GM04504 (cell line): ENCODE measurements at regions not wholly inside any gene's neighbourhood (a gene's known extent, or its start where the extent isn't known, plus 50 kb on each side); places are given as distances from the start of the nearest gene placed in this dataset.
"Not testable (repeated sequence)": the region's sequence is repeated elsewhere in the genome, so short reads cannot be mapped to it uniquely, and the experiment has no call there.

Experiments used
- DNase-seq: peaks from one replicate; pipeline ENCODE4 v3.0.0-alpha.2; 2012; ENCODE audit warnings: low read depth

DNA sequence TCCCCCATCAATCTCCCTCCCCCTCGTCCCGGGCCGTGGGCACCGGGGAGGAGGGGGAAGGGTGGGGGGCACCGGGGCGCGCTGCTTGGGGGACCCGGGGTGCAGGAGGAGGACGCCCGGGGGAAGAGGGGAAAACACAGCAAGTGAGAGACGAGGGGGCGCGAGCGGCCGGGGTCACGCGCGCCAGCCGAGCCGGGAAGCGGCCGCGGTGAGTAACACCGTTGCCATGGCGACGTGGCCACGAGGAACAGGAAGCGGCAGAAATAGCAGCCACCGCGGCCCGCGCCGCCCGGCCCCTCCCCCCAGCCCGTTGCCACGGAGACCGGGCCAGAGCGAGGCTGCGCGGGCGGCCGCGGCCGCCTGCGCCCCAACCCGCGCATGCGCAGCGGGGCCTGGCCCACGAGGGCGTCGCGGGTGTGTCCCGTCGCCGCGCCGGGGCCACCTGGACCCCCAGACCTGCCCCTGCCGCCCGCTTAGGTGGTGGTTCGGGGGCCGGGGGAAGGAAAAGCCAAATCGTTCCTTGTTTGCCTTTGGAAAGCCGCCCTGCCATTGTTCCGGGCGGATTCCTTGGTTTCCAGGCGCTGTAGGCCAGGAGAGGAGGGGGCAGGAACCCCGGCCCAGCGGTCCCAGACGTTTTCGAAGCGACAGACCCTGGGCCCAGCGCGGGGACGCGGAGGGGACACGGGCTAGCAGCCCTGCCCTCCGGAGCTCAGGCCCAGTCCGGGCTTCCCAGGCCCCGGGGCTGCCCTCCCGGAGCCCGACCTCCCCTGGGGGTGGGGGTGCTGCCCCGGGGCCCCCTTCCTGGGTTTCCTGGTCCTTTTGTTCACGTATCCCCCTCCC lies 207.1 kb downstream of the C9orf50 start:
- DNase-seq = peak; percentile 95

GRCh38 chr9:129412814-129413536 lies 207.9 kb downstream of the C9orf50 start:
- DNase-seq = peak; percentile 64

GRCh38 chr9:129412176-129412813 lies 208.6 kb downstream of the C9orf50 start:
- DNase-seq = not testable (repeated sequence)

DNA sequence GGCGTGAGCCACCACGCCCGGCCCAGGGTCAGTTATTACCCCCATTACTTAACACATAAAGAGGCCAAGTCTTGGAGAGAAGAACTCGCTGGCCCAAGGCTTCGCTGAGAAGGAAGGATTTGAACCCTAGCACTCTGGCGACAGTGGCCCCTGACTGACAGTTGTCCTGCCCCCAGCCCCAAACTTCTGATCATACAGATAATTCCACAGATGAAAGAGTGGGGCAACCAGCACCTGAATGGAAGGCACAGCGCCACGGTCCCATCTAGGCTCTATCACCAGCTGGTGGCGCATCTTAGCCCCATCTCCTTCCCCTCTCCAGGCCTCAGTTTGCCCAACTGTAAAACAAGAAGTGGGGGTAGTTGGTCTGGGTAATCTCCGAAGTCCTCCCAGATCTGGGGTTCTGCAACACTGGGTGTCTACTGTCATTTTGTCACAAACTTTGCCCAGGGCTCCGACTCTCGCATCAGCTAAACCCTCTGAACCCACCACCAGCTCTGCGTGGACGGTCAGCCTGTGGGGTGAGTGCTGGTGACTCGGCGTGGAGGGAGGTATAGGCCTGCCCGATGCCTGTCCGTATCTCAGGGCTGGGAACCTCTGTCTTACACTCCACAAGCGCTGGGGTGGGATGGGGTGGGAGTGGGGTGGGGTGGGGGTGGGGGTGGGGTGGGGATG lies 209.3 kb downstream of the C9orf50 start:
- DNase-seq = no peak

DNA sequence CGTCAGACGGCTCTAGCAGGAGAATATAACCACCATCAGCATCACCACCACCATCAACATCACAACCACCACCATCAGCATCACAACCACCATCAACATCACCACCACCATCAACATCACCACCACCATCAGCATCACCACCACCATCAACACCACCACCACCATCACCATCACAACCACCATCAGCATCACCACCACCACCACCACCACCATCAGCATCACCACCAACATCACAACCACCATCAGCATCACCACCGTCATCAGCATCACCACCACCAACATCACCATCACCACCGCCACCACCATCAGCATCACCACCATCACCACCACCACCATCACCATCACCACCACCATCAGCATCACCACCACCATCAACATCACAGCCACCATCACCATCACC lies 210.7 kb downstream of the C9orf50 start:
- no peak for DNase-seq

- DNase-seq = no peak
Measured at GRCh38 chr9:129408535-129409215, 212.2 kb downstream of the C9orf50 start.

DNA sequence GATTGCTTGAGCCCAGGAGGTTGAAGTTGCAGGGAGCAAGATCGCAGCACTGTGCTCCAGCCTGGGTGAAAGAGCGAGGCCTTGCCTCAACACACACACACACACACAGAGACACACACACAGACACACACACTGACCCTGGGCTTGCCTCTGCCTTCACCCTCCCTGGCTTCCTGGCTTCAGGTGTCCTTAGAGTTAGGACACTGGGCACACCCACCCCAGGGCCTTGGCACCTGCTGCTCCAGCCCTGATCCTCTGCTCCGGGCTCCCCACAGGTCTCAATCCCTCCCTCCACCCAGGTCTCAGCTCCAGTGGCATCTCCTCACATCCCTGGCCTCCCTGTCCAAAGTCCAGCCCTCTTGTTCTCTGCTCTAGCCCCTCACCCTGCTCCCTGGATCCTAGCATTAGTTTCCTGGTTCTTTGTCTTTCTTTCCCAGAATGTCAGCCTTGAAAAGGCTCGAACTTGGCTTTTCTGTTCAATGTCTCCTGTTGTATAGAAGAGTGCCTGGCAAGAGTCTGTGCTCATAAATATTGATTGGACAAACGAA lies 212.9 kb downstream of the C9orf50 start:
- no peak for DNase-seq

DNA sequence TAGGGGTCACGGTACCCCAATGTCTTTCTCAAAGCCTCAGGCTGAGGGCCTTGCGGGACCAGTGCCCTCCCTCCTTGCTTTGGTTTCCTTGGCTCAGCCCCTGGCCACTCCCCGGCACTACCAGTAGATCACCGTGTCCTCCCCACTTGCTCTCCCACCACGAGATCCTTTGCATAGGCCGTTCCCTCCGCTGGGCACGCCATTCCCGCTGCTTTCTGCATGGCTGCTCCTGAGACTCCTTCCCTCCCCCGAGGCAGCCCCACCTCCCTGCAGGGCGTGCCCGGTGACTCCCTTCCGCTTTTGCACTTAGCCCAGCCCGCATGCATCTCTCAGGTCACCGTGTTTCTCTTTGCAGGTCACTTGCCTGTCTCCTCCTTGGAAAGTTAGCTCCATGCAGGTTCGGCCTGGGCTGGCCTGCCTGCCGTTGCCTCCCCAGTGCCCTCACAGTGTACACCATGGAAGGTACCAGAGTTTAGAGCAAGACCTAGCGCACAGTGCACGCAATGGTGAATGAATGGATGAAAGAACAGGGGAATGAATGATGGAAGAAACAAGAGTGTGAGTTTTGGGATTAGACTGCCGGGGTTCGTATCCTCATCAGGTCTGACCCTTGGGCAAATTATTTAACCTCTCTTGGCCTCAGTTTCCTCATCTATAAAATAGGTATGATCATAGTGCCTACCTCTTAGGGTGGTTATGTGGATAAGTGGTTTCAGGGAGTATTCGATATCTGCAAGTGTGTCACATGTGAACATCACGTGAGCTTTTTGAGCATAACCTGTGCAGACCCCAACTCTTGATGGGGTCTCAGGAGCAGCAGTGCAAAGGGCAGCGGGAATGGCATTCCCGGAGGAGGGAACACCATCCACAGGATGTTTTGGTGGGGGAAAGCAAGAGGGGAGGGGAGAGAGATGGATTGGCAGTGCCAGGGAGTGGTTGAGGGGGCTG lies 214.3 kb downstream of the C9orf50 start:
- no peak for DNase-seq

GRCh38 chr9:129405827-129406213 lies 215.1 kb downstream of the C9orf50 start:
- no peak for DNase-seq

DNA sequence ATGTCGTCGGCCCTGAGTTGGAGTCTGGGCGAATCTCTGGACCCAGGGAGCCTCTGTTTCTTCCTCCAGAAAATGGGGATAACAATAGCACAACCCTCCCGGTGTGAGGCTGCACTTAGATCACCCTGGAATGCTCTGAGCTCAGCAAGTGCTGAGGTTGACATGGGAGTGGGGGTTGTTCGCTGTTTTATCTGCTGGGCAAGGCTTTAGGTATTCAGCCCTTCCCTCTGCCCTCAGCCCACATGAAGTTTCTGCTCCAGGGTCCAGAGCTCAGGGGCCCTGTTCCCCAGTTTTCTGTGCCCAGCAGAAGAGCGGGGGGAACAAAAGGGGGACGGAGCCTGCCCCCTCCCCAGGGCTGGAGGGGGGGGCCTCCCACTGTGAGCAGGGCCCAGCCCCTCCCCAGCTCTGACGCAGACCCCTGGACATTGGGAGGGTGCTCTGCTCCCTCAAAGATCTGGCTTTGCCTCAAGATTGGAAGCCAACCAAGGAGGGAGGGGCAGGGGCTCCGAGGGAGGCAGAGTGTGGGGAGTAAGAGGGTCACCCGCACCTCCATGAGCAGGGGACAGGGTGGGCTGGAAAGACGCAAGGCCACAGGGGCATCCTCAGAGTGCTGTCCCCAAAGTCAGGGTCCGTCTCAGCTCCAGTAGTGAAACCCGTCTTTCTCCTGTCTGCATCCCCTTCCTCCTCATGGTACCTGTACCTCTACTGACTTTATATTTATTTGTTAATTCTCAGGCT lies 215.6 kb downstream of the C9orf50 start:
- no peak for DNase-seq

- no peak for DNase-seq
Measured at GRCh38 chr9:129404621-129405020, 216.3 kb downstream of the C9orf50 start.

GRCh38 chr9:129403779-129404620 lies 216.9 kb downstream of the C9orf50 start:
- DNase-seq = no peak

DNA sequence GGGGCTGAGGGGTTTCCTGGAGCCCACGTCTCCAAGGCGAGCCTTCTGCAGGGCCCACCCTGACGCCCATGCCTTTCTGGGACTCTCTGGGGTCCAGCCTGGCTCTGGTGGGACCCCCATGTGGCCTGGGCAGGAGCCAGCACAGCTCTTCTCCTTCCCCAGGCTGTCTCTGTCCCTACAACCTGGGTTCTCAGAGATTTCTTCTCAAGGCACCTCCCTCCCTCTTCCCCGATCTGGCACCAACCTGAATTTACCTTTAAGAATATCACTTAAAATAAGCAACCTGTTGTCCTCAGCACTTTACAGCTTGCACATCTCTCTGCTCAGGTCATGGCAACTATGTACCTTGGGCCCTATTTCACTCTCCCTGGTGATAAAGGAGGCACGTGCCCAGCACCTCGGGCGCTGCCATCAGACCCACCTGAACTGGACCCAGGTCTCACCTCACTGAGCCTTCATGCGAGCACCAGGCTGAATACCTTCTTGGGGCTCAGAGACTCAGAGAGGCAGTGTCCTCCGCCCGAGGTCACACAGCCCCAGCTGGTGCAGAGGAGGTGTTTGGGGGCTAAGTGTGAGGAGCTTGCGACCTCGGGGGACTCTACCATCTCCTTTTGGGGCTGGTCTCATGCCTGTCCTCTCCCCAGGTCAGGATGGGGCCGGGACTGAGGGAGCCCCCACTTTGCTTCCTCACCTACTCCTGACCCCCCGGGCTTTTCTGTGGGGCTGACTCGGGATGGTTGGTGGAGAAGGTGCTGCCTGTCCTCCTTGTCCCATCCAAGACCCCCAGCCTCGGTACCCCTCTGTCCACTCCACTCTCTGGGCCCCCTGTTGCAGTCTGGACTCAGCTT lies 217.7 kb downstream of the C9orf50 start:
- DNase-seq = no peak

- no peak for DNase-seq
Measured at GRCh38 chr9:129402371-129402739, 218.5 kb downstream of the C9orf50 start.

GRCh38 chr9:129401623-129402370 lies 219.1 kb downstream of the C9orf50 start:
- no peak for DNase-seq

- DNase-seq = no peak
Measured at GRCh38 chr9:129400971-129401622, 219.8 kb downstream of the C9orf50 start.
